ENCODE measurements at regions not wholly inside any gene's neighbourhood (a gene's known extent, or its start where the extent isn't known, plus 50 kb on each side); places are given as distances from the start of the nearest gene placed in this dataset.
A peak's percentile ranks its signal among the peaks of the same experiment; 100 is the strongest.

- DNase-seq: no peak
Observed at GRCh38 chr9:109549386-109549785, 51.3 kb upstream of the PTPN3 start.

DNA sequence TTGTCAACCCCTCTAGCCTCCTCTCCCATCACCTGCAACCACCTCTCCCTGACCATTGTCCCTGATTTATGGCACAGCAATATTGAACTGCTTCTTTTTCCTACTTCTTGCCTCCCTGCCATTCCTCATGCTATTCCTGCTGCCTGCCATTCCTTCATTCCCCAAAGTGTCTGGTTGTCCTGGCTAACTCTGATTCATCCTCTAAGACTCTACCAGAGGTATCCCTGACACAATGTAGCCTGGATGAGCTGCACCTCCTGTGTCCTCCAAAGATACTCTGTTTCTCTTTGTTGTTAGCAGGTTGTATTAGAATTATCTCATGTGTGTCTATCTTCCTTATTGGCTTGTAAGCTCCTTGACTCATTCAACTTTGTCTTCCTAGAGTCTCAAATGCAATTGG lies 53.5 kb upstream of the PTPN3 start:
- no peak for DNase-seq

DNA sequence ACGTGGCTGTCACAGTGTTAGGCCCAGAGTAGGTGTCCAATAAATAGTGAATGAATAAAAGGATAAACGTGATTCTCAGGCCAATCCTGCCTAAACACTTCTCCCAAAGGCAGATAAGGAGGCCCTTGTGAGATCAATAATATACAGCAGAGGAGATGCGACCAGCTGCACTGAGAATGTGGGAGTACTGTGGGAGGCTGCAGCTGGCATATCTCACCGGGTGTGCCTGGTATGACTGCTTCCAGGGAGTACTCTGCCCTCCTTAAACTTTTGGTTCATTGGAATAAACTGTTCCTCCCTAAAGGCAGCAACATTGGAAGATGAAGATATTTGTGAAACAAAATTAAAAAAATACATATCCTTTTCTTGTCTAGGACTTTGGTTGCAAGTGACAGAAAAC lies 57.1 kb upstream of the PTPN3 start:
- DNase-seq: no peak

GRCh38 chr9:109556061-109556460 lies 58.0 kb upstream of the PTPN3 start:
- DNase-seq: no peak

GRCh38 chr9:109556786-109557185 lies 58.7 kb upstream of the PTPN3 start:
- DNase-seq: no peak

- no peak for DNase-seq
Observed at GRCh38 chr9:109557481-109557880, 59.4 kb upstream of the PTPN3 start.

- DNase-seq: no peak
Observed at GRCh38 chr9:109558718-109559151, 60.6 kb upstream of the PTPN3 start.

- no peak for DNase-seq
Observed at GRCh38 chr9:109560470-109561132, 62.5 kb upstream of the PTPN3 start.

DNA sequence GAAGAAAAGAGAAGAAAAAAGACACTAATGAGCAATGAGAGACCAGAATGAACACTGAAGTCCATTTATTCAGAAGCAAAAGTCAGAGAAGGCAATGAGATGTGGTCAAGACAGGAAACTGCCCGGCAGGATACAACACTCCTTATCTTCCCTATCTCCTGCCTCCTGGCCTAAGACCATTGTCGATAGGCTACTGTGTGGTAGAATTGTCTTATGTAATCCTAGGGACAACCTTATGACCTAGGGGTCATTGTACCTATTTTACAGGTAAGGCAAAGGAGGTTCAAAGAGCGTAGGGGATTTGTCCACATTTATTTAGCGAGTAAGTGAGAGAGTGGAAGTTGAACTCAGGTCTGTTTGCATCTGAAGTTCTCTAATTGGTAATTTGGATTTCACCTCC lies 63.0 kb upstream of the PTPN3 start:
- no peak for DNase-seq

DNA sequence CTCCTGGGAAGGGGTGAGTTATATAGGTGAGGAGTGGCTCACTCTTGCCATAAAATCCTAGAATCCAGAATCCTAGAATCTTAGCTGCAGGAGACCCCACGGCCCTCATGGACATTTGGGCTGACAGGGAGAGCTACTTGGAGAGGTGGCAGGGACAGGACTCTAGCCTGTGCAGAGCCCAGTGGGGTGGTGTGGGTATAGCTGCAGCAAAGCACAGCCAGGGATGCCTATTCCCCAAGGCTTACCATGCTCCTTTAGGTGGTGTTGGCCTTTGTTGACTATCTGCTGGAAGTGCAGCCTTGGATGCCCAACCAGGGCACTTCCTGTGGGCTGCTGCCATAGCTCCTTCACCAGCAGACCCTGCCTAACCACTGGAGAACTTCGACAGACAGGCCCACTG lies 70.0 kb upstream of the PTPN3 start:
- no peak for DNase-seq

DNA sequence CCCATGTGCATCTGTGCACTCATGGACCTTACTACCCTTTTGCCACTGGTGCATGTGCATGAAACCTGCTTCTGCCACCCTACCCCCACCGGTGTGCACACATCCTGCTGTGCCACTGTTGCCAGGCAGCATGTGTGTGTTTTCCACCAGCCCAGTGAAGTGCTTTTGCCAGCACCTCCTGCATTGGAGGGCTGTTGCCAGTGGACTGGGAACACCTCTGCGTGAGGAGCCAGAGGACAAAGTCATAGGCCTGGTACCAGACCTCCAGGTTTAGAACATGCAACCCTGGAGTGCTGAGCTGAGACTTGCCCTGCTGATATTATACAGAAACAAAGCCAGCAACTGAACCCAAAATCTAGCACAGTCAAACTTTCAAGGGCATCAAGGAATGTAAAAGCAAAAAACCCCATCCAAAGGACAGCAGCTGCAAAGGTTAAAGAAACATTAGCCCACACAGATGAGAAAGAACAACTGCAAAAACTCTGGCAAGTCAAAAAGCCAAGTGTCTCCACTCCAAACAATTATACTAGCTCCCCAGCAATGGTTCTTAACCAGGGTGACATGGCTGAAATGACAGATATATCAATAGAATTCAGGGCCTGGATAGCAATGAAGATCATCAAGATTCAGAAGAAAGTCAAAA lies 70.6 kb upstream of the PTPN3 start:
- DNase-seq: no peak

- DNase-seq: peak; percentile 18
Observed at GRCh38 chr9:109574061-109574882, 76.2 kb upstream of the PTPN3 start.

DNA sequence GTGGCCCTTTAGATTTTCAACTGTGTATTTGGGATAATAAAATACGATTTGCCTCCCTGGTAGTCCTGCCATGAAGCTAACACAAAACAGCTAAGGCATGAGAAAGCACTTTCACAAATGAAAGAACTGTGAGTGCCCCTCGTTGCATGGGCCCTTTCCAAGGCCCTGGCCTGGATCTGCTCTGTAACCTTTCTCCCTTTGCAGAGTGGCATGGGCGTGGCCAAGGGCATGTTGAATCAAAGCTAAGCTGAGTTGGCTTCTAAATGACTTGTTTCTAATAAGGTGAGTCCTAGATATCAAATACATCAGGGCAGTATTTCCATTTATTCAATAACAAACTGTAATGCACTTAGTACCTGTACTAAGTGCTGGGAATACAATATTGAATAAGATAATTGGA lies 78.7 kb upstream of the PTPN3 start:
- DNase-seq: no peak

DNA sequence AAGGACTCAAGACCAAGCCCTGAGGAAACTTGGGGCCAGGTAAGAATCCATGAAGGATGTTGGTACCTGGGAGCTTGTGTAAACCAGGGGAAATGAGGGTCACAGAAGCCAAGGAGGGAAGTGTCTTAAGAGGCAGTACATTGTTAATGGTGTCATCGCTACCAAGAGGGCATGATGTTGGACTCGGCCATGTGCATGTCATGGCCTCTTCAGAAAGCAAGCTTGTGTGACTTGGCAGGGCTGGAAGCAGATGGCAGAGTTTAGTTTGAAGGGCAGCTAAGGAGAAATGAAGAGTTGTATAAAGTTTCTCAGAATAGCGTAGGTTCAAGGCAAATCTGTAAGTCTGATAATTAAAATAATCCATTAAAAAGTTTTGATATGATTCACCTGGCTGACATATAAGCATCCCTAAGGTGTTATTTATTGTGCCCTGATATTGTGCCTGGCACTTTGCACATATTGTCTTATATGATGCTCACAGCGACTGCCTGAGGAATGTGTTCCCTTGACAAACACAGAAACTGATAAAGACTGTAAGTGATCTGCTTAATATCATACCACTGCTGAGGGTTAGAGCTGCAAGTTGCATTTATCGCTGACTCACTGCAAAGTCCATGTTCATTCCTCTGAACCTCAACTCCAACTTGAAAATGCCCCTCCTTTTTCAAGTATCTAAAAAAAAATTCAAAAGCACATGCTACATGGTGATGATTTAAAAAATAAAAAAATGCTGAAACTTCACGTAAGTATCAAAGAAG lies 81.3 kb upstream of the PTPN3 start:
- no peak for DNase-seq

DNA sequence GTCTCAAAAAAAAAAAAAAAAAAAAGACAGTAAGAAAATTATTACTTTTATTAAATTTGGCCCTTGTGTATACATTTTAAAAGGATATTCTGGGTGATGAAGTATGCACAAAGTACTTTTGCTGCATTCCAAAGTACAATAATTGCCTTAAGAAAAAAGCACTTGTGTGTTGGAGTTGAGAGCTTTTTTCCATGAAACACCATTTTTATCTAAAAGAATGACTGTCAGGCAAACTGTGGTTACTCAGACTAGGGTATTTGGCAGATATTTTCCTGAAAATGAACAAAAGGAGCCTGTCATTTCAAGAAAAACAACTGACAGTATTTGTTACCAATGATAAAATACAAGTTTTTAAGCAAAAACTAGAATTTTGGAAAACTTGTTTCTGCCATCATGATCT lies 84.3 kb upstream of the PTPN3 start:
- DNase-seq: no peak

DNA sequence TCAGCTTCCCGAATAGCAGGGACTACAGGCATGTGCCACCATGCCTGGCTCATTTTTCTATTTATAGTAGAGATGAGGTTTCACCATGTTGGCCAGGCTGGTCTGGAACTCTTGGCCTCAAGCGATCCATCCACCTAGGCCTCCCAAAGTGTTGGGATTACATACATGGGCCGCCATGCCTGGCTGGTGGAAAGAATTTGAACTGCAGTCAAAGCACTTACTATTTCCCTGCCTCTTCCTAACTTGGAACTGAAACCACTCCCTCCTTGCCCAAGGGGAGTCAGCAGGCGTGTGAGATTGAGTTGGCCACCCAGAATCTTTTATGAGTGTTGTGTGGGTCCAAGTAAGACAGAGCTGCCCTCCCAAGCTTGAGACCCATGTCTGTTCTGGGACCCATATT lies 86.1 kb upstream of the PTPN3 start:
- DNase-seq: no peak

DNA sequence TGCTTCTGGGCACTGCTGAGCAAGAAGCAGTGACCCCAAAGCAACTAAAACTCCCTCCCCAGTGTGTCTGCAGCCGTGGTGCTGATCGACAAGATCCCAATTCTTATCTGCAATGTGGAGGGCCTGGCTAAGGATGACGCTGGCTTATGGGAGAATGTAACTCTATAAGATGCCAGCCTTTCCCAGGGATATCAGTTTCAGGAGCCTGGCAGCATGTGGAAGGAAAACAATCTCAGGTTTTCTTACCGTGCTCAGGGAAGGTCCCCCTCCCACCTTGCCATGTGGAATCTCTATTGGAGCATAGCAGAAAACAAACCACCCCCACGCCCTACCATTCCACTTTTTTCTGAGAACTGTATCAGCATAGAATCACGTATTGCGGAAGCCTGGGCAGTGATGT lies 87.7 kb upstream of the PTPN3 start:
- no peak for DNase-seq

DNA sequence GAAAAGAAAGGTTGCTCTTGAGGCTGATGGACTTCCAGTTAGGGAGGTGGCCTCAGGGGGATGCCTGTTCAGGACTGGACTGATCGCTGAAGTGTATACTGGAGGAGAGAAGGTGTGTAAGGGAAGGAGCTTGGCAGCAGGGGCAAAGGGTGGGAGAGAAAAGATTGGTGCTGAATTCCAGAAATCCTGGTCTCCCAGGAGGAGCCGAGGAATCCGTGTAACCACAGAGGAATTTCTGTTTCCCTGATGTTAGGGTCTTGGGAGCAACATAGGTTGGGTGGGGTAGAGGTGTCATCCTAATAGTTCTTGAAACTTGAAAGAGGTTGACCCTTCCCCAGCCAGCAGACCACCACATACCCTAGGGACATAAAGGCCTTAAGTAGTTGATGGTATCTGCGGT lies 88.9 kb upstream of the PTPN3 start:
- DNase-seq: no peak

DNA sequence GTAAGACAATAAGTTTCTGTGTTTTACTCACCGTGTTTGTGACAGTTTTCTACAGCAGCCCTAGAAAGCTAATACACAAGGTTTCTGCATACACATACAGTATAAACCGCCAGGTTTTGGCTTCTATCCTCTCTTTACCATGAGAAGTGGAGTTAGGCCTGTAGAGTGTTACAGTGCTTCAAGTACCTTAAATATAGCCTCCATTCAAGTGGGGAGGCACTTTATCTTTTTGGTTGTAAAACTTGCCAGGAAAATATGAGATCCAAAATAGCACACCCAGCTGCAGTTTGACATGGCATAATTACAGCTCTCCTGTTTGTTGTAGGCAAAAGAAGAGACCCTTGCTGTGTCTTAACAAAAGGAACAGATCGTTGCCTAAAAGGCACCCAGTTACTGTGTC lies 90.3 kb upstream of the PTPN3 start:
- no peak for DNase-seq

- no peak for DNase-seq
Observed at GRCh38 chr9:109590966-109591365, 92.9 kb upstream of the PTPN3 start.

DNA sequence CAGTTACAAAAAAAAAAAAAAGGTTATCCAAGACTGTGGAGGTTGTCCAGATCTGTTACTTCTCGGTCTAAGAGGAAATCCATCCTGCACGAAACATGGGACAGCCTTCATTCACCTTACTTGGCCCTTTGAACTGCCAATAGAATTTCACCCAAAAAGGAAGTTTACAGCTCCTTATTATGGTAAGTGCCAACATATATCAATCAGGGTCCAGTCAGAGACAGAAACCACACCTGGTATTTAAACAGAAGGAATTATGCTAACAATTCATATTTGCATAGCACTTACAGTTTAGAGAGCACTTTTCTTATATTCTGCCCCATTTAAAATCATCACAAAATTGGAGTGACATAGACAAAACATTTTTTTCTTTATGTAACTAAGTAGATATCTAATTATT lies 93.6 kb upstream of the PTPN3 start:
- DNase-seq: no peak

- DNase-seq: no peak
Observed at GRCh38 chr9:109593612-109594011, 95.5 kb upstream of the PTPN3 start.

DNA sequence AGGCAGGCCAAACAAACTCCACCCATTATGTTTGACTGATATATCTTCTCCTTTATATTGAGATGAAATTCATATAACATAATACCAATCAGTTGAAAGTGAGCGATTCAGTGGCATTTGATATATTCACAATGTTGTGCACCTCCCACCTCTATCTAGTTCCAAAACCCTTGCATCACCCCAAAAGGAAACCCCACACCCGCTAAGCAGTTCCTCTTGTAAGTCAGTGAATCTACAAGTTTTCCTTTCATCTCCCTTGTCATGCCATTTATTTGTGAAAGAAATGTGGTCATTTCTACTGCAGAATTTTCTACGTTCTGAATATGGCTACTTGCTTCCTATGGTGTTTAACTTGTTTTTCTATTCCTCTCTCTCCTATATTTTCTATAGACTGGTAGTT lies 99.4 kb upstream of the PTPN3 start:
- DNase-seq: no peak
